Fibroblast of peridontal ligament (primary cell): ENCODE measurements at regions not wholly inside any gene's neighbourhood (a gene's known extent, or its start where the extent isn't known, plus 50 kb on each side); places are given as distances from the start of the nearest gene placed in this dataset.
"Not testable (repeated sequence)": the region's sequence is repeated elsewhere in the genome, so short reads cannot be mapped to it uniquely, and the experiment has no call there.

ENCODE experiments used
- DNase-seq: peaks from one replicate; pipeline ENCODE4 v3.0.0-alpha.2; 2010; ENCODE audit errors: extremely low read depth

GRCh38 chr1:233722212-233722979 is 108.5 kb downstream of the KCNK1 start:
- DNase-seq: no peak

- DNase-seq: no peak
Measured at GRCh38 chr1:233723387-233723786, 109.5 kb downstream of the KCNK1 start.

GRCh38 chr1:233724131-233724631 is 110.3 kb downstream of the KCNK1 start:
- DNase-seq: not testable (repeated sequence)

GRCh38 chr1:233725423-233725822 is 111.5 kb downstream of the KCNK1 start:
- no peak for DNase-seq

- DNase-seq: no peak
Measured at GRCh38 chr1:233728721-233729120, 114.8 kb downstream of the KCNK1 start.

GRCh38 chr1:233730380-233730779 is 116.5 kb downstream of the KCNK1 start:
- no peak for DNase-seq

GRCh38 chr1:233730809-233731208 is 116.9 kb downstream of the KCNK1 start:
- DNase-seq: no peak

- no peak for DNase-seq
Measured at GRCh38 chr1:233732206-233732605, 118.3 kb downstream of the KCNK1 start.

GRCh38 chr1:233734456-233734855 is 120.5 kb downstream of the KCNK1 start:
- DNase-seq: no peak

- DNase-seq: no peak
Measured at GRCh38 chr1:233735331-233735730, 121.4 kb downstream of the KCNK1 start.

- DNase-seq: no peak
Measured at GRCh38 chr1:233735847-233736246, 121.9 kb downstream of the KCNK1 start.

- DNase-seq: no peak
Measured at GRCh38 chr1:233737341-233737740, 123.4 kb downstream of the KCNK1 start.

- DNase-seq: no peak
Measured at GRCh38 chr1:233738396-233738795, 124.5 kb downstream of the KCNK1 start.

GRCh38 chr1:233738850-233739249 is 124.9 kb downstream of the KCNK1 start:
- DNase-seq: no peak

GRCh38 chr1:233744779-233745513 is 131.0 kb downstream of the KCNK1 start:
- no peak for DNase-seq

- DNase-seq: no peak
Measured at GRCh38 chr1:233750139-233750538, 136.2 kb downstream of the KCNK1 start.

GRCh38 chr1:233759665-233760064 is 144.8 kb upstream of the SLC35F3 start:
- DNase-seq: no peak

GRCh38 chr1:233764304-233764703 is 140.2 kb upstream of the SLC35F3 start:
- DNase-seq: not testable (repeated sequence)

GRCh38 chr1:233777566-233777965 is 126.9 kb upstream of the SLC35F3 start:
- no peak for DNase-seq

GRCh38 chr1:233780049-233780448 is 124.4 kb upstream of the SLC35F3 start:
- no peak for DNase-seq

- no peak for DNase-seq
Measured at GRCh38 chr1:233782937-233783586, 121.4 kb upstream of the SLC35F3 start.

GRCh38 chr1:233787599-233787998 is 116.9 kb upstream of the SLC35F3 start:
- DNase-seq: no peak

- no peak for DNase-seq
Measured at GRCh38 chr1:233788687-233789086, 115.8 kb upstream of the SLC35F3 start.
